NCI-H748 (cell line): ENCODE measurements at regions not wholly inside any gene's neighbourhood (a gene's known extent, or its start where the extent isn't known, plus 50 kb on each side); places are given as distances from the start of the nearest gene placed in this dataset.
"Not testable (repeated sequence)": the region's sequence is repeated elsewhere in the genome, so short reads cannot be mapped to it uniquely, and the experiment has no call there.

ENCODE experiments used
- DNase-seq: peaks from one replicate; lab custom pipeline; 2025; ENCODE audit not compliant: unreplicated experiment; lab: John Stamatoyannopoulos, UW

GRCh38 chr13:39803156-39803555, 147.7 kb downstream of the COG6 start:
- DNase-seq, result no peak

- no peak for DNase-seq
Observed at GRCh38 chr13:39803851-39804250, 148.4 kb downstream of the COG6 start.

GRCh38 chr13:39804332-39805210, 149.1 kb downstream of the COG6 start:
- DNase-seq, result no peak

- DNase-seq, result no peak
Observed at GRCh38 chr13:39809466-39809865, 154.0 kb downstream of the COG6 start.

- no peak for DNase-seq
Observed at GRCh38 chr13:39810091-39810877, 154.8 kb downstream of the COG6 start.

GRCh38 chr13:39811051-39811450, 155.6 kb downstream of the COG6 start:
- DNase-seq, result no peak

- no peak for DNase-seq
Observed at GRCh38 chr13:39811696-39812095, 156.2 kb downstream of the COG6 start.

GRCh38 chr13:39815345-39816111, 160.1 kb downstream of the COG6 start:
- no peak for DNase-seq

GRCh38 chr13:39816936-39817335, 161.5 kb downstream of the COG6 start:
- no peak for DNase-seq

- DNase-seq, result no peak
Observed at GRCh38 chr13:39818953-39819352, 163.5 kb downstream of the COG6 start.

GRCh38 chr13:39820606-39821005, 165.1 kb downstream of the COG6 start:
- DNase-seq, result no peak

- no peak for DNase-seq
Observed at GRCh38 chr13:39821977-39822376, 166.5 kb downstream of the COG6 start.

- DNase-seq, result no peak
Observed at GRCh38 chr13:39822437-39822836, 167.0 kb downstream of the COG6 start.

- DNase-seq, result no peak
Observed at GRCh38 chr13:39823063-39823713, 167.7 kb downstream of the COG6 start.

GRCh38 chr13:39825886-39826285, 170.4 kb downstream of the COG6 start:
- peak; percentile 23 for DNase-seq

GRCh38 chr13:39835253-39835652, 179.8 kb downstream of the COG6 start:
- peak; percentile 69 for DNase-seq

- no peak for DNase-seq
Observed at GRCh38 chr13:39836038-39836437, 180.6 kb downstream of the COG6 start.

- not testable (repeated sequence) for DNase-seq
Observed at GRCh38 chr13:39837866-39838265, 182.4 kb downstream of the COG6 start.

- DNase-seq, result no peak
Observed at GRCh38 chr13:39840201-39840600, 184.7 kb downstream of the COG6 start.

- DNase-seq, result no peak
Observed at GRCh38 chr13:39847336-39847735, 191.9 kb downstream of the COG6 start.

GRCh38 chr13:39855236-39855635, 199.8 kb downstream of the COG6 start:
- DNase-seq, result no peak
